NCI-H2081 treated with DMSO at 0.1 percent for 48 hours (cell line): ENCODE measurements at regions not wholly inside any gene's neighbourhood (a gene's known extent, or its start where the extent isn't known, plus 50 kb on each side); places are given as distances from the start of the nearest gene placed in this dataset.
"Not testable (repeated sequence)": the region's sequence is repeated elsewhere in the genome, so short reads cannot be mapped to it uniquely, and the experiment has no call there.

Source experiments
- DNase-seq: peaks from one replicate; lab custom pipeline; 2025; lab: John Stamatoyannopoulos, UW

- no peak for DNase-seq
These were observed 359.7 kb downstream of the ADAM29 start for GRCh38 chr4:175277816-175278215.

- no peak for DNase-seq
These were observed 362.0 kb downstream of the ADAM29 start for GRCh38 chr4:175280153-175280552.

GRCh38 chr4:175281894-175282293, 363.7 kb downstream of the ADAM29 start:
- no peak for DNase-seq

GRCh38 chr4:175282407-175282806, 364.2 kb downstream of the ADAM29 start:
- DNase-seq: no peak

GRCh38 chr4:175290401-175290800, 372.2 kb downstream of the ADAM29 start:
- no peak for DNase-seq

GRCh38 chr4:175297965-175298565, 379.9 kb downstream of the ADAM29 start:
- no peak for DNase-seq

- DNase-seq: no peak
These were observed 388.3 kb downstream of the ADAM29 start for GRCh38 chr4:175306436-175306835.

GRCh38 chr4:175307326-175307725, 389.2 kb downstream of the ADAM29 start:
- no peak for DNase-seq

GRCh38 chr4:175308236-175308635, 390.1 kb downstream of the ADAM29 start:
- DNase-seq: no peak

GRCh38 chr4:175309041-175309440, 390.9 kb downstream of the ADAM29 start:
- DNase-seq: no peak

GRCh38 chr4:175325230-175325629, 407.1 kb downstream of the ADAM29 start:
- no peak for DNase-seq

- DNase-seq: no peak
These were observed 408.6 kb downstream of the ADAM29 start for GRCh38 chr4:175326796-175327195.

GRCh38 chr4:175330236-175330635, 412.1 kb downstream of the ADAM29 start:
- no peak for DNase-seq

GRCh38 chr4:175330652-175331051, 412.5 kb downstream of the ADAM29 start:
- DNase-seq: no peak

- DNase-seq: no peak
These were observed 417.2 kb downstream of the ADAM29 start for GRCh38 chr4:175335331-175335730.

- not testable (repeated sequence) for DNase-seq
These were observed 418.4 kb downstream of the ADAM29 start for GRCh38 chr4:175336570-175336969.

GRCh38 chr4:175339100-175339707, 421.0 kb downstream of the ADAM29 start:
- no peak for DNase-seq

GRCh38 chr4:175341203-175341755, 423.1 kb downstream of the ADAM29 start:
- no peak for DNase-seq

- no peak for DNase-seq
These were observed 428.2 kb downstream of the ADAM29 start for GRCh38 chr4:175346376-175346775.

GRCh38 chr4:175350246-175350645, 432.1 kb downstream of the ADAM29 start:
- DNase-seq: no peak

- DNase-seq: no peak
These were observed 433.3 kb downstream of the ADAM29 start for GRCh38 chr4:175351473-175351872.

GRCh38 chr4:175369087-175369486, 443.0 kb downstream of the GPM6A start:
- no peak for DNase-seq

- no peak for DNase-seq
These were observed 441.0 kb downstream of the GPM6A start for GRCh38 chr4:175371091-175371490.

- DNase-seq: no peak
These were observed 439.0 kb downstream of the GPM6A start for GRCh38 chr4:175373031-175373430.
